ENCODE measurements at regions not wholly inside any gene's neighbourhood (a gene's known extent, or its start where the extent isn't known, plus 50 kb on each side); places are given as distances from the start of the nearest gene placed in this dataset.

DNA sequence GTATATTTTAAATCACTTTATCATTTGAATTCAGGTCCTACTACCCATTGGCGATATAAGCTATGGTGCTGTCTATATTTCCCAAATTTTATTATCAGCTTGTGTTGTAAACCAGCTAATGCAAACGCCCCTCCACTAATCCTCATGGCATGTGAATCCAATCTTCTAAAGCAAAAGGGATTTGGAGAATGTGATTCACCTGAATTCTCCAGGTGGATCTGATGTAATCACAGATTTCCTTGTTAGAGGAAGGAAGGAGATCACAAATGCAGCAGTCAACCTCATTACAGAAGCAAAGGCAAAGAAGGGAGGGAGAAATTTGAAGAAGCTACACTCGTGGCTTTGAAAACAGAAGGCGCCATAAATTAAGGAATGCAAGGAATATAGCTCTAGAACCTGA lies 431.1 kb upstream of the CDH19 start:
- TF ChIP-seq ZNF514 (tag by site-specific recombination; IDR thresholded peaks at IDR 0.05) = no peak
- TF ChIP-seq SP2 (tag by site-specific recombination; IDR thresholded peaks at IDR 0.05) = no peak
- TF ChIP-seq ZBTB7A (tag by site-specific recombination; IDR thresholded peaks at IDR 0.05; ENCODE audit: low read depth) = no peak
- TF ChIP-seq, protein P1, sequence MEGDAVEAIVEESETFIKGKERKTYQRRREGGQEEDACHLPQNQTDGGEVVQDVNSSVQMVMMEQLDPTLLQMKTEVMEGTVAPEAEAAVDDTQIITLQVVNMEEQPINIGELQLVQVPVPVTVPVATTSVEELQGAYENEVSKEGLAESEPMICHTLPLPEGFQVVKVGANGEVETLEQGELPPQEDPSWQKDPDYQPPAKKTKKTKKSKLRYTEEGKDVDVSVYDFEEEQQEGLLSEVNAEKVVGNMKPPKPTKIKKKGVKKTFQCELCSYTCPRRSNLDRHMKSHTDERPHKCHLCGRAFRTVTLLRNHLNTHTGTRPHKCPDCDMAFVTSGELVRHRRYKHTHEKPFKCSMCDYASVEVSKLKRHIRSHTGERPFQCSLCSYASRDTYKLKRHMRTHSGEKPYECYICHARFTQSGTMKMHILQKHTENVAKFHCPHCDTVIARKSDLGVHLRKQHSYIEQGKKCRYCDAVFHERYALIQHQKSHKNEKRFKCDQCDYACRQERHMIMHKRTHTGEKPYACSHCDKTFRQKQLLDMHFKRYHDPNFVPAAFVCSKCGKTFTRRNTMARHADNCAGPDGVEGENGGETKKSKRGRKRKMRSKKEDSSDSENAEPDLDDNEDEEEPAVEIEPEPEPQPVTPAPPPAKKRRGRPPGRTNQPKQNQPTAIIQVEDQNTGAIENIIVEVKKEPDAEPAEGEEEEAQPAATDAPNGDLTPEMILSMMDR (tag by site-specific recombination; IDR thresholded peaks at IDR 0.05) = no peak
- TF ChIP-seq YY1 (tag by site-specific recombination; IDR thresholded peaks at IDR 0.05) = no peak
- TF ChIP-seq, protein P2, sequence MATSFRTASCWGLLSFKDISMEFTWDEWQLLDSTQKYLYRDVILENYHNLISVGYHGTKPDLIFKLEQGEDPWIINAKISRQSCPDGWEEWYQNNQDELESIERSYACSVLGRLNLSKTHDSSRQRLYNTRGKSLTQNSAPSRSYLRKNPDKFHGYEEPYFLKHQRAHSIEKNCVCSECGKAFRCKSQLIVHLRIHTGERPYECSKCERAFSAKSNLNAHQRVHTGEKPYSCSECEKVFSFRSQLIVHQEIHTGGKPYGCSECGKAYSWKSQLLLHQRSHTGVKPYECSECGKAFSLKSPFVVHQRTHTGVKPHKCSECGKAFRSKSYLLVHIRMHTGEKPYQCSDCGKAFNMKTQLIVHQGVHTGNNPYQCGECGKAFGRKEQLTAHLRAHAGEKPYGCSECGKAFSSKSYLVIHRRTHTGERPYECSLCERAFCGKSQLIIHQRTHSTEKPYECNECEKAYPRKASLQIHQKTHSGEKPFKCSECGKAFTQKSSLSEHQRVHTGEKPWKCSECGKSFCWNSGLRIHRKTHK (tag by site-specific recombination; IDR thresholded peaks at IDR 0.05) = no peak
- TF ChIP-seq, protein P3, sequence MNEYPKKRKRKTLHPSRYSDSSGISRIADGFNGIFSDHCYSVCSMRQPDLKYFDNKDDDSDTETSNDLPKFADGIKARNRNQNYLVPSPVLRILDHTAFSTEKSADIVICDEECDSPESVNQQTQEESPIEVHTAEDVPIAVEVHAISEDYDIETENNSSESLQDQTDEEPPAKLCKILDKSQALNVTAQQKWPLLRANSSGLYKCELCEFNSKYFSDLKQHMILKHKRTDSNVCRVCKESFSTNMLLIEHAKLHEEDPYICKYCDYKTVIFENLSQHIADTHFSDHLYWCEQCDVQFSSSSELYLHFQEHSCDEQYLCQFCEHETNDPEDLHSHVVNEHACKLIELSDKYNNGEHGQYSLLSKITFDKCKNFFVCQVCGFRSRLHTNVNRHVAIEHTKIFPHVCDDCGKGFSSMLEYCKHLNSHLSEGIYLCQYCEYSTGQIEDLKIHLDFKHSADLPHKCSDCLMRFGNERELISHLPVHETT (tag by site-specific recombination; IDR thresholded peaks at IDR 0.05) = no peak
- TF ChIP-seq, protein P4, sequence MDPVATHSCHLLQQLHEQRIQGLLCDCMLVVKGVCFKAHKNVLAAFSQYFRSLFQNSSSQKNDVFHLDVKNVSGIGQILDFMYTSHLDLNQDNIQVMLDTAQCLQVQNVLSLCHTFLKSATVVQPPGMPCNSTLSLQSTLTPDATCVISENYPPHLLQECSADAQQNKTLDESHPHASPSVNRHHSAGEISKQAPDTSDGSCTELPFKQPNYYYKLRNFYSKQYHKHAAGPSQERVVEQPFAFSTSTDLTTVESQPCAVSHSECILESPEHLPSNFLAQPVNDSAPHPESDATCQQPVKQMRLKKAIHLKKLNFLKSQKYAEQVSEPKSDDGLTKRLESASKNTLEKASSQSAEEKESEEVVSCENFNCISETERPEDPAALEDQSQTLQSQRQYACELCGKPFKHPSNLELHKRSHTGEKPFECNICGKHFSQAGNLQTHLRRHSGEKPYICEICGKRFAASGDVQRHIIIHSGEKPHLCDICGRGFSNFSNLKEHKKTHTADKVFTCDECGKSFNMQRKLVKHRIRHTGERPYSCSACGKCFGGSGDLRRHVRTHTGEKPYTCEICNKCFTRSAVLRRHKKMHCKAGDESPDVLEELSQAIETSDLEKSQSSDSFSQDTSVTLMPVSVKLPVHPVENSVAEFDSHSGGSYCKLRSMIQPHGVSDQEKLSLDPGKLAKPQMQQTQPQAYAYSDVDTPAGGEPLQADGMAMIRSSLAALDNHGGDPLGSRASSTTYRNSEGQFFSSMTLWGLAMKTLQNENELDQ (tag by site-specific recombination; IDR thresholded peaks at IDR 0.05; ENCODE audit: low read depth) = no peak
- TF ChIP-seq ZNF626 (tag by site-specific recombination; IDR thresholded peaks at IDR 0.05) = no peak
- TF ChIP-seq ZNF121 (tag by site-specific recombination; IDR thresholded peaks at IDR 0.05) = no peak
- no peak for TF ChIP-seq ZNF146 (tag by site-specific recombination; IDR thresholded peaks at IDR 0.05)
- no peak for TF ChIP-seq ZNF426 (tag by site-specific recombination; IDR thresholded peaks at IDR 0.05)
